Brain microvascular endothelial cell (primary cell): ENCODE measurements at regions not wholly inside any gene's neighbourhood (a gene's known extent, or its start where the extent isn't known, plus 50 kb on each side); places are given as distances from the start of the nearest gene placed in this dataset.

Source experiments
- DNase-seq: peaks from one replicate; pipeline ENCODE4 v3.0.0-alpha.2; 2020
- H3K27ac ChIP-seq: fragments of 250-450 bp; sonication (Bioruptor Pico); 2 replicates; pipeline ENCODE4 v1.5.1; 2020; ENCODE audit warnings: mild to moderate bottlenecking, moderate library complexity
- H3K27me3 ChIP-seq: fragments of 250-450 bp; sonication (Bioruptor Pico); replicated peaks from 2 replicates; pipeline ENCODE4 v1.5.1; 2020; ENCODE audit warnings: mild to moderate bottlenecking
- H3K36me3 ChIP-seq: fragments of 250-450 bp; sonication (Bioruptor Pico); replicated peaks from 2 replicates; pipeline ENCODE4 v1.5.1; 2020; ENCODE audit warnings: mild to moderate bottlenecking
- H3K4me3 ChIP-seq: 2 replicates; pipeline ENCODE4 v1.5.1; 2011; ENCODE audit warnings: low read depth, mild to moderate bottlenecking, control low read depth, low read length, moderate library complexity
- in situ Hi-C: cut with HindIII; loops from 2 replicates; pipeline ENCODE4 v1.10.0; 2017; ENCODE audit warnings: low sequenced_read_pairs, low pct_ligation_motif_present
- TF ChIP-seq, protein P1 (sequence below): IDR thresholded peaks from 2 replicates; pipeline ENCODE4 v1.5.1; 2011; ENCODE audit warnings: low read depth, mild to moderate bottlenecking, moderate library complexity, low read length, control low read depth, inconsistent platforms; ENCODE audit errors: missing control alignments

- no peaks in the 10 kb centered on the region for H3K27me3 ChIP-seq
- H3K36me3 ChIP-seq, result no peaks in the 10 kb centered on the region
- H3K4me3 ChIP-seq, result no peak overlapping the region
- no peak for DNase-seq
- TF ChIP-seq, protein P1, sequence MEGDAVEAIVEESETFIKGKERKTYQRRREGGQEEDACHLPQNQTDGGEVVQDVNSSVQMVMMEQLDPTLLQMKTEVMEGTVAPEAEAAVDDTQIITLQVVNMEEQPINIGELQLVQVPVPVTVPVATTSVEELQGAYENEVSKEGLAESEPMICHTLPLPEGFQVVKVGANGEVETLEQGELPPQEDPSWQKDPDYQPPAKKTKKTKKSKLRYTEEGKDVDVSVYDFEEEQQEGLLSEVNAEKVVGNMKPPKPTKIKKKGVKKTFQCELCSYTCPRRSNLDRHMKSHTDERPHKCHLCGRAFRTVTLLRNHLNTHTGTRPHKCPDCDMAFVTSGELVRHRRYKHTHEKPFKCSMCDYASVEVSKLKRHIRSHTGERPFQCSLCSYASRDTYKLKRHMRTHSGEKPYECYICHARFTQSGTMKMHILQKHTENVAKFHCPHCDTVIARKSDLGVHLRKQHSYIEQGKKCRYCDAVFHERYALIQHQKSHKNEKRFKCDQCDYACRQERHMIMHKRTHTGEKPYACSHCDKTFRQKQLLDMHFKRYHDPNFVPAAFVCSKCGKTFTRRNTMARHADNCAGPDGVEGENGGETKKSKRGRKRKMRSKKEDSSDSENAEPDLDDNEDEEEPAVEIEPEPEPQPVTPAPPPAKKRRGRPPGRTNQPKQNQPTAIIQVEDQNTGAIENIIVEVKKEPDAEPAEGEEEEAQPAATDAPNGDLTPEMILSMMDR, result no peak
- in situ Hi-C loops, result no loop called here
- H3K27ac ChIP-seq, result no peak overlapping the region
These were observed 200.3 kb downstream of the CMPK2 start for GRCh38 chr2:6665093-6666045.

- H3K4me3 ChIP-seq, result no peak overlapping the region
- TF ChIP-seq, protein P1, result no peak
- no peak for DNase-seq
- H3K27me3 ChIP-seq, result no peaks in the 10 kb centered on the region
- no peaks in the 10 kb centered on the region for H3K36me3 ChIP-seq
- H3K27ac ChIP-seq, result no peak overlapping the region
- in situ Hi-C loops, result no loop called here
These were observed 198.4 kb downstream of the CMPK2 start for GRCh38 chr2:6667326-6667725.

DNA sequence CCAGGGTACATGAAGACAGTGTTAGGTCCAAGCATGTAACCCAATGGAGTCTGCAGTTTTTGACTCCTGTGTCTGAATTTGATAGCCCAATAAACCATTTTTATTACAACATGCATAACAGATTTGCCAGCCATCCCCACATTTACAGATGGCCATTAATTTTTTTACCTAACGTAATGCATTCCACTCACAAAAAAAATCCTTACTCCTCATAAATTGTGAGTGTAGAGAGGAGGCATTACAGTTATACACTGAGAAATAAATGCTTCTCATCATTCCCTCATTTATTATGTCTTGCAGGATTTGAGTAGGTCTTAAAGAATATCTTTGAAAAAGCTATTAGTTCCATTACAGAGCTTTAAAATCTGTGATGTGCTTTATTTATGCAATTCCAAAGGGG is 193.8 kb downstream of the CMPK2 start:
- Histone ChIP-seq H3K36me3 (no peaks in the 10 kb centered on the region), H3K27ac (no peak overlapping the region), H3K4me3 (no peak overlapping the region), H3K27me3 (no peaks in the 10 kb centered on the region)
- no peak for DNase-seq
- TF ChIP-seq, protein P1, result no peak
- in situ Hi-C loops, result no loop called here

DNA sequence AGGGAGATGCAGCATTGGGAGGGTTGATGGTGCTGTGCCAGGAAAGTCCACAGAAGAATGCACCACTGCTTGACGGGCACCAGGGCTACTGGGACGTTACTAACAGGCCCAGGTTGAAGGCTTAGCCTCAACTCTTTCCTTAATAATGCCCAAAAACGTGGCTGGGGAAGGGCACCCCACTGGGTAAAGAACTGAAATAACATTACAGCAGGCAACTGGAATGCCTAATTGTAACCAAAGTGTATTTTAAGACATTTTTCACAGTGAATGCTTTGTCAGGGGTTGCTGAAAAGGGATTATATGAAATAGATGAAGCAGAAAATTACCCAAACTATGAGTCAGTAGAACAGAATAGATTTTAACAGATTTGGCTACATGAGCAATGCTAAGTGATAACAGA is 191.3 kb downstream of the CMPK2 start:
- H3K4me3 ChIP-seq, result no peak overlapping the region
- in situ Hi-C loops, result no loop called here

GRCh38 chr2:6675791-6676190 is 189.9 kb downstream of the CMPK2 start:
- no peak overlapping the region for H3K27ac ChIP-seq
- DNase-seq, result no peak
- TF ChIP-seq, protein P1, result no peak
- H3K36me3 ChIP-seq, result no peaks in the 10 kb centered on the region
- H3K27me3 ChIP-seq, result no peaks in the 10 kb centered on the region
- no peak overlapping the region for H3K4me3 ChIP-seq
- in situ Hi-C loops, result no loop called here

More for the DNA sequence above, 191.3 kb downstream of the CMPK2 start:
- TF ChIP-seq, protein P1, result no peak
- no peak for DNase-seq
- Histone ChIP-seq H3K27me3 (no peaks in the 10 kb centered on the region), H3K27ac (no peak overlapping the region), H3K36me3 (no peaks in the 10 kb centered on the region)
